Suprapubic skin (tissue), 4 donors: ENCODE measurements at regions not wholly inside any gene's neighbourhood (a gene's known extent, or its start where the extent isn't known, plus 50 kb on each side); places are given as distances from the start of the nearest gene placed in this dataset.

ENCODE experiments used
- DNase-seq, 2 donors: peaks; one replicate each; pipeline ENCODE4 v3.0.0-alpha.2; 2019; ENCODE audit warnings: low spot score in 2 of 2
- H3K27ac ChIP-seq: fragments of 200-600 bp; sonication (generic); one replicate; pipeline ENCODE4 v1.5.1; 2019
- H3K27me3 ChIP-seq: fragments of 200-600 bp; sonication (generic); one replicate; pipeline ENCODE4 v1.5.1; 2019
- H3K36me3 ChIP-seq: fragments of 200-600 bp; sonication (generic); one replicate; pipeline ENCODE4 v1.5.1; 2019
- H3K4me1 ChIP-seq: fragments of 200-600 bp; sonication (generic); one replicate; pipeline ENCODE4 v1.5.1; 2019
- H3K4me3 ChIP-seq: fragments of 200-600 bp; sonication (generic); one replicate; pipeline ENCODE4 v1.5.1; 2019; ENCODE audit warnings: mild to moderate bottlenecking
- H3K9me3 ChIP-seq: fragments of 200-600 bp; sonication (generic); one replicate; pipeline ENCODE4 v1.5.1; 2019
- CTCF ChIP-seq, 2 donors: fragments of 200-600 bp in 1 of 2; fragments of 450-650 bp in 1 of 2; sonication (generic) in 1 of 2; IDR thresholded peaks; one replicate each; pipeline ENCODE4 v1.5.1; 2016 to 2019; ENCODE audit warnings: antibody characterized with exemption in 2 of 2, mild to moderate bottlenecking in 1 of 2, moderate library complexity in 1 of 2
- EP300 ChIP-seq: sonication (generic); formaldehyde crosslinking; IDR thresholded peaks from one replicate; pipeline ENCODE4 v1.6.1; 2017; ENCODE audit warnings: antibody characterized with exemption
- POLR2A ChIP-seq, 2 donors: fragments of 450-650 bp; IDR thresholded peaks; one replicate each; pipeline ENCODE4 v1.6.1; 2017; ENCODE audit warnings: antibody characterized with exemption in 2 of 2, mild to moderate bottlenecking in 2 of 2, moderate library complexity in 2 of 2
- POLR2AphosphoS5 ChIP-seq, 3 donors: sonication (generic); formaldehyde crosslinking; IDR thresholded peaks; one replicate each; pipeline ENCODE4 v1.6.1; 2017; ENCODE audit warnings: antibody characterized with exemption in 3 of 3
- WGBS: methylation state at CpG from one replicate; pipeline ENCODE4 v1.1.5; 2018; 5-methylcytosine and 5-hydroxymethylcytosine counted together

GRCh38 chr11:90321018-90321417 lies 98.2 kb upstream of the CHORDC1 start:
- no peak for DNase-seq
- H3K36me3 ChIP-seq, result no peaks in the 10 kb centered on the region
- TF ChIP-seq EP300, result no peak
- no peak for TF ChIP-seq POLR2A (IDR thresholded peaks at IDR 0.05)
- TF ChIP-seq POLR2AphosphoS5 (IDR thresholded peaks at IDR 0.05), result no peak
- TF ChIP-seq CTCF (IDR thresholded peaks at IDR 0.05), result no peak
- no peaks in the 10 kb centered on the region for H3K4me1 ChIP-seq
- H3K27me3 ChIP-seq, result no peaks in the 10 kb centered on the region
- H3K27ac ChIP-seq, result no peak overlapping the region
- H3K4me3 ChIP-seq, result no peak overlapping the region
- no peaks in the 10 kb centered on the region for H3K9me3 ChIP-seq

GRCh38 chr11:90318651-90319050 lies 95.8 kb upstream of the CHORDC1 start:
- H3K27me3 ChIP-seq, result no peaks in the 10 kb centered on the region
- no peaks in the 10 kb centered on the region for H3K4me1 ChIP-seq
- no peaks in the 10 kb centered on the region for H3K36me3 ChIP-seq
- H3K4me3 ChIP-seq, result no peak overlapping the region
- H3K27ac ChIP-seq, result no peak overlapping the region
- no peaks in the 10 kb centered on the region for H3K9me3 ChIP-seq
- TF ChIP-seq POLR2A (IDR thresholded peaks at IDR 0.05) (no peak), CTCF (IDR thresholded peaks at IDR 0.05) (no peak), EP300 (no peak), POLR2AphosphoS5 (IDR thresholded peaks at IDR 0.05) (no peak)
- 73% methylated on average over 3 of the region's 3 CpGs for WGBS
- no peak for DNase-seq

GRCh38 chr11:90310210-90310609 lies 87.4 kb upstream of the CHORDC1 start:
- TF ChIP-seq POLR2A (IDR thresholded peaks at IDR 0.05) (no peak), POLR2AphosphoS5 (IDR thresholded peaks at IDR 0.05) (no peak), EP300 (no peak), CTCF (IDR thresholded peaks at IDR 0.05) (no peak)
- no peak overlapping the region for H3K4me3 ChIP-seq
- WGBS, result 92% methylated on average over 1 of the region's 1 CpG
- no peaks in the 10 kb centered on the region for H3K9me3 ChIP-seq
- H3K27me3 ChIP-seq, result no peaks in the 10 kb centered on the region
- no peak overlapping the region for H3K27ac ChIP-seq
- no peak for DNase-seq
- H3K4me1 ChIP-seq, result no peaks in the 10 kb centered on the region
- no peaks in the 10 kb centered on the region for H3K36me3 ChIP-seq

GRCh38 chr11:90309693-90310092 lies 86.8 kb upstream of the CHORDC1 start:
- Histone ChIP-seq H3K4me3 (no peak overlapping the region), H3K9me3 (no peaks in the 10 kb centered on the region), H3K36me3 (no peaks in the 10 kb centered on the region), H3K4me1 (no peaks in the 10 kb centered on the region), H3K27me3 (no peaks in the 10 kb centered on the region), H3K27ac (no peak overlapping the region)
- DNase-seq, result no peak
- TF ChIP-seq POLR2AphosphoS5 (IDR thresholded peaks at IDR 0.05), result no peak
- no peak for TF ChIP-seq CTCF (IDR thresholded peaks at IDR 0.05)
- no peak for TF ChIP-seq POLR2A (IDR thresholded peaks at IDR 0.05)
- TF ChIP-seq EP300, result no peak
- 34% methylated on average over 2 of the region's 2 CpGs for WGBS

- Histone ChIP-seq H3K27me3 (no peaks in the 10 kb centered on the region), H3K9me3 (no peaks in the 10 kb centered on the region), H3K4me1 (no peaks in the 10 kb centered on the region), H3K4me3 (no peak overlapping the region), H3K36me3 (no peaks in the 10 kb centered on the region), H3K27ac (no peak overlapping the region)
- WGBS, result 79% methylated on average over 3 of the region's 3 CpGs
- TF ChIP-seq POLR2A (IDR thresholded peaks at IDR 0.05) (no peak), EP300 (no peak), CTCF (IDR thresholded peaks at IDR 0.05) (no peak), POLR2AphosphoS5 (IDR thresholded peaks at IDR 0.05) (no peak)
- DNase-seq, result no peak
Measured at GRCh38 chr11:90294526-90294925, 71.7 kb upstream of the CHORDC1 start.
